HG02884 (cell line): ENCODE measurements at regions not wholly inside any gene's neighbourhood (a gene's known extent, or its start where the extent isn't known, plus 50 kb on each side); places are given as distances from the start of the nearest gene placed in this dataset.

Source experiments
- ATAC-seq: cut with Tn5 transposase; IDR thresholded peaks from one replicate; pipeline ENCODE4 v1.9.1; 2021; ENCODE audit warnings: mild to moderate bottlenecking, moderate library complexity; ENCODE audit not compliant: unreplicated experiment

- no peak for ATAC-seq
These were observed 293.3 kb upstream of the SYT4 start for GRCh38 chr18:43570593-43570992.

- peak; percentile 45 for ATAC-seq
These were observed 293.9 kb upstream of the SYT4 start for GRCh38 chr18:43571078-43571689.

GRCh38 chr18:43572163-43572562 is 294.9 kb upstream of the SYT4 start:
- peak; percentile 72 for ATAC-seq

- ATAC-seq, result no peak
These were observed 297.7 kb upstream of the SYT4 start for GRCh38 chr18:43574974-43575373.

- ATAC-seq, result no peak
These were observed 300.9 kb upstream of the SYT4 start for GRCh38 chr18:43578211-43578610.

- ATAC-seq, result no peak
These were observed 301.4 kb upstream of the SYT4 start for GRCh38 chr18:43578706-43579105.

GRCh38 chr18:43581936-43582519 is 304.7 kb upstream of the SYT4 start:
- no peak for ATAC-seq

- ATAC-seq, result peak; percentile 72
These were observed 310.4 kb upstream of the SYT4 start for GRCh38 chr18:43587538-43588153.

- no peak for ATAC-seq
These were observed 311.5 kb upstream of the SYT4 start for GRCh38 chr18:43588838-43589237.

GRCh38 chr18:43589611-43590151 is 312.4 kb upstream of the SYT4 start:
- ATAC-seq, result no peak

GRCh38 chr18:43590182-43590903 is 313.1 kb upstream of the SYT4 start:
- ATAC-seq, result no peak

- no peak for ATAC-seq
These were observed 315.0 kb upstream of the SYT4 start for GRCh38 chr18:43592269-43592668.

GRCh38 chr18:43596105-43596712 is 318.9 kb upstream of the SYT4 start:
- ATAC-seq, result peak; percentile 82

- ATAC-seq, result no peak
These were observed 324.1 kb upstream of the SYT4 start for GRCh38 chr18:43601432-43601831.

GRCh38 chr18:43605224-43605623 is 327.9 kb upstream of the SYT4 start:
- ATAC-seq, result no peak

- ATAC-seq, result no peak
These were observed 329.5 kb upstream of the SYT4 start for GRCh38 chr18:43606795-43607194.

- peak; percentile 79 for ATAC-seq
These were observed 343.6 kb upstream of the SYT4 start for GRCh38 chr18:43620936-43621335.

- no peak for ATAC-seq
These were observed 344.7 kb upstream of the SYT4 start for GRCh38 chr18:43622024-43622423.

- ATAC-seq, result no peak
These were observed 348.3 kb upstream of the SYT4 start for GRCh38 chr18:43625582-43625981.

- no peak for ATAC-seq
These were observed 350.7 kb upstream of the SYT4 start for GRCh38 chr18:43627848-43628530.

- no peak for ATAC-seq
These were observed 357.7 kb upstream of the SYT4 start for GRCh38 chr18:43634994-43635393.
